Keratinocyte (primary cell): ENCODE measurements at regions not wholly inside any gene's neighbourhood (a gene's known extent, or its start where the extent isn't known, plus 50 kb on each side); places are given as distances from the start of the nearest gene placed in this dataset.

Experiments used
- EZH2 ChIP-seq: IDR thresholded peaks from one replicate; pipeline ENCODE4 v1.6.1; 2012; ENCODE audit warnings: inconsistent platforms, mild to moderate bottlenecking, low read length, moderate library complexity
- TF ChIP-seq, protein P1 (sequence below), 3 experiments: IDR thresholded peaks in 1 of 3; conservative IDR thresholded peaks in 1 of 3; optimal IDR thresholded peaks in 1 of 3; 2 replicates in 2 of 3; 3 replicates in 1 of 3; pipeline versions ENCODE3 to v1.5.1; 2011; ENCODE audit warnings: low read length in 3 of 3, mild to moderate bottlenecking in 3 of 3, moderate library complexity in 2 of 3, control low read depth in 1 of 3, inconsistent platforms in 1 of 3; ENCODE audit not compliant: insufficient read depth in 2 of 3; ENCODE audit errors: extremely low read depth in 1 of 3

DNA sequence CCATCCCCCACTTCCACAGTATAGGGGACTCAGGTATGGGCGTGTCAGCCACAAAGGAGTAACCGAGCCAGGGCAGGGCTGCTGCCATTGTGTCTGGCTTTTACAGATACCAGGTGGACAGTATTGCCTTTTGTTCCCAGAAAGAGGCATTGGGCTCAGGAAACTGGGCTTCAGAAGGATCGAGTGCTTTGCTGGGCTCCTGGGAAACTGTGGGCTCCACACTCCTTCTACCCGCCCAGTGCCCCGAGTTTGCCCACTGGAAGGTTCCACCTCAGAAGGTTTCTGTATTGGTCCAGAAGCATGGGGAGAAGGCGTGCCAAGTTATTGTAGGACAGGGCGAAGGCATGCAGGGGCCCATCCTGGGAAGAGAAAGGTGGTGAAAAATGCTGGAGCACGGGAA lies 894.4 kb downstream of the TBC1D22A start:
- TF ChIP-seq, protein P1, sequence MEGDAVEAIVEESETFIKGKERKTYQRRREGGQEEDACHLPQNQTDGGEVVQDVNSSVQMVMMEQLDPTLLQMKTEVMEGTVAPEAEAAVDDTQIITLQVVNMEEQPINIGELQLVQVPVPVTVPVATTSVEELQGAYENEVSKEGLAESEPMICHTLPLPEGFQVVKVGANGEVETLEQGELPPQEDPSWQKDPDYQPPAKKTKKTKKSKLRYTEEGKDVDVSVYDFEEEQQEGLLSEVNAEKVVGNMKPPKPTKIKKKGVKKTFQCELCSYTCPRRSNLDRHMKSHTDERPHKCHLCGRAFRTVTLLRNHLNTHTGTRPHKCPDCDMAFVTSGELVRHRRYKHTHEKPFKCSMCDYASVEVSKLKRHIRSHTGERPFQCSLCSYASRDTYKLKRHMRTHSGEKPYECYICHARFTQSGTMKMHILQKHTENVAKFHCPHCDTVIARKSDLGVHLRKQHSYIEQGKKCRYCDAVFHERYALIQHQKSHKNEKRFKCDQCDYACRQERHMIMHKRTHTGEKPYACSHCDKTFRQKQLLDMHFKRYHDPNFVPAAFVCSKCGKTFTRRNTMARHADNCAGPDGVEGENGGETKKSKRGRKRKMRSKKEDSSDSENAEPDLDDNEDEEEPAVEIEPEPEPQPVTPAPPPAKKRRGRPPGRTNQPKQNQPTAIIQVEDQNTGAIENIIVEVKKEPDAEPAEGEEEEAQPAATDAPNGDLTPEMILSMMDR (optimal IDR thresholded peaks at IDR 0.05 in 1 of 3, IDR thresholded peaks at IDR 0.05 in 1 of 3, conservative IDR thresholded peaks at IDR 0.05 in 1 of 3; ENCODE audit: extremely low read depth in 1 of 3, insufficient read depth in 2 of 3, low read length in 3 of 3), result no peak
- TF ChIP-seq EZH2, result no peak
